Liver (tissue), 8 donors: ENCODE measurements at regions not wholly inside any gene's neighbourhood (a gene's known extent, or its start where the extent isn't known, plus 50 kb on each side); places are given as distances from the start of the nearest gene placed in this dataset.
A peak's percentile ranks its signal among the peaks of the same experiment; 100 is the strongest.

Source experiments
- DNase-seq: peaks from one replicate; pipeline ENCODE4 v3.0.0-alpha.2; 2017; ENCODE audit warnings: low spot score
- H3K27ac ChIP-seq, 2 donors: one replicate each; pipeline ENCODE4 v1.7.0; 2013; ENCODE audit warnings: inconsistent platforms in 2 of 2, low read length in 2 of 2, control low read depth in 1 of 2, low read depth in 1 of 2, mild to moderate bottlenecking in 1 of 2
- H3K27me3 ChIP-seq, 4 donors: one replicate each; pipeline versions ENCODE4 v1.6.1 to v1.7.0; 2013; ENCODE audit warnings: low read length in 3 of 4, inconsistent platforms in 1 of 4, mild to moderate bottlenecking in 1 of 4, moderate library complexity in 1 of 4; ENCODE audit not compliant: control insufficient read depth in 4 of 4, insufficient read depth in 4 of 4
- H3K36me3 ChIP-seq, 4 donors: one replicate each; pipeline versions ENCODE4 v1.6.1 to v1.7.0; 2013; ENCODE audit warnings: low read length in 3 of 4, mild to moderate bottlenecking in 3 of 4, low read depth in 1 of 4, moderate library complexity in 1 of 4; ENCODE audit not compliant: control insufficient read depth in 4 of 4, insufficient read depth in 3 of 4
- H3K4me1 ChIP-seq, 4 donors: one replicate each; pipeline versions ENCODE4 v1.6.1 to v1.7.0; 2013; ENCODE audit warnings: low read length in 3 of 4, mild to moderate bottlenecking in 3 of 4, moderate library complexity in 1 of 4; ENCODE audit not compliant: control insufficient read depth in 4 of 4, insufficient read depth in 4 of 4
- H3K4me3 ChIP-seq, 3 donors: one replicate each; pipeline versions ENCODE4 v1.6.1 to v1.7.0; 2013; ENCODE audit warnings: low read length in 3 of 3, control low read depth in 1 of 3, low read depth in 1 of 3, mild to moderate bottlenecking in 1 of 3
- H3K9ac ChIP-seq, 2 donors: one replicate each; pipeline ENCODE4 v1.7.0; 2013; ENCODE audit warnings: low read length in 2 of 2, mild to moderate bottlenecking in 2 of 2, moderate library complexity in 2 of 2, control low read depth in 1 of 2, low read depth in 1 of 2
- H3K9me3 ChIP-seq, 4 donors: one replicate each; pipeline versions ENCODE4 v1.6.1 to v1.7.0; 2013; ENCODE audit warnings: low read length in 3 of 4; ENCODE audit not compliant: control insufficient read depth in 4 of 4
- CTCF ChIP-seq: fragments of 150-350 bp; IDR thresholded peaks from 2 replicates; pipeline ENCODE4 v1.5.1; 2017; ENCODE audit warnings: improper control_type of control experiment, low read depth, low read length; ENCODE audit not compliant: missing input control
- EGR1 ChIP-seq, 2 donors: IDR thresholded peaks; 2 replicates each; pipeline ENCODE4 v1.6.1; 2016 to 2018; ENCODE audit warnings: antibody characterized with exemption in 2 of 2, low read depth in 2 of 2
- FOXA2 ChIP-seq: IDR thresholded peaks from 2 replicates; pipeline ENCODE4 v1.6.1; 2016; ENCODE audit warnings: antibody characterized with exemption
- GABPA ChIP-seq, 2 donors: IDR thresholded peaks in 1 of 2; conservative IDR thresholded peaks in 1 of 2; 2 replicates each; pipeline ENCODE4 v1.6.1; 2016; ENCODE audit warnings: antibody characterized with exemption in 2 of 2, mild to moderate bottlenecking in 1 of 2, moderate library complexity in 1 of 2
- HNF4A ChIP-seq, 2 donors: conservative IDR thresholded peaks; 2 replicates each; pipeline ENCODE4 v1.6.1; 2016; ENCODE audit warnings: antibody characterized with exemption in 2 of 2, mild to moderate bottlenecking in 2 of 2
- JUND ChIP-seq, 2 donors: IDR thresholded peaks; 2 replicates each; pipeline ENCODE4 v1.6.1; 2016; ENCODE audit warnings: antibody characterized with exemption in 2 of 2
- NR2F2 ChIP-seq: IDR thresholded peaks from 2 replicates; pipeline ENCODE4 v1.6.1; 2016; ENCODE audit warnings: antibody characterized with exemption
- RAD21 ChIP-seq, 2 donors: IDR thresholded peaks; 2 replicates each; pipeline ENCODE4 v1.6.1; 2016; ENCODE audit warnings: antibody characterized with exemption in 2 of 2, mild to moderate bottlenecking in 2 of 2
- REST ChIP-seq: IDR thresholded peaks from 2 replicates; pipeline ENCODE4 v1.6.1; 2016; ENCODE audit warnings: antibody characterized with exemption, mild to moderate bottlenecking
- RXRA ChIP-seq, 2 donors: IDR thresholded peaks; 2 replicates each; pipeline ENCODE4 v1.6.1; 2017 to 2018; ENCODE audit warnings: antibody characterized with exemption in 2 of 2, mild to moderate bottlenecking in 1 of 2
- TAF1 ChIP-seq: conservative IDR thresholded peaks from 2 replicates; pipeline ENCODE4 v1.6.1; 2016; ENCODE audit warnings: antibody characterized with exemption, mild to moderate bottlenecking
- YY1 ChIP-seq: IDR thresholded peaks from 2 replicates; pipeline ENCODE4 v1.6.1; 2016; ENCODE audit warnings: antibody characterized with exemption, mild to moderate bottlenecking
- WGBS: extraction: QIAGEN DNeasy Blood & Tissue Kit; methylation state at CpG from one replicate; pipeline ENCODE4 v1.1.7; 2013; 5-methylcytosine and 5-hydroxymethylcytosine counted together
- TF ChIP-seq, protein P1 (sequence below): IDR thresholded peaks from 2 replicates; pipeline ENCODE4 v1.6.1; 2016; ENCODE audit warnings: antibody characterized with exemption
- donor health status: healthy.
- donor health status: healthy.
- donor health status: healthy.
- donor health status: healthy.
- donor health status: healthy.

- Histone ChIP-seq H3K9ac (no peak overlapping the region), H3K4me1 (peaks cover 0 to 11% (median 0%) of the 10 kb centered on the region in 4 donors), H3K27ac (peak overlapping the region in 1 of 2 donors; percentile 69), H3K27me3 (no peaks in the 10 kb centered on the region), H3K9me3 (no peaks in the 10 kb centered on the region), H3K4me3 (no peak overlapping the region), H3K36me3 (no peaks in the 10 kb centered on the region)
- WGBS, result 92% methylated on average over 6 of the region's 6 CpGs
- no peak for TF ChIP-seq RXRA (IDR thresholded peaks at IDR 0.05)
- TF ChIP-seq HNF4A (conservative IDR thresholded peaks at IDR 0.05), result no peak
- TF ChIP-seq GABPA (IDR thresholded peaks at IDR 0.05 in 1 of 2, conservative IDR thresholded peaks at IDR 0.05 in 1 of 2), result no peak
- no peak for TF ChIP-seq TAF1
- TF ChIP-seq, protein P1, sequence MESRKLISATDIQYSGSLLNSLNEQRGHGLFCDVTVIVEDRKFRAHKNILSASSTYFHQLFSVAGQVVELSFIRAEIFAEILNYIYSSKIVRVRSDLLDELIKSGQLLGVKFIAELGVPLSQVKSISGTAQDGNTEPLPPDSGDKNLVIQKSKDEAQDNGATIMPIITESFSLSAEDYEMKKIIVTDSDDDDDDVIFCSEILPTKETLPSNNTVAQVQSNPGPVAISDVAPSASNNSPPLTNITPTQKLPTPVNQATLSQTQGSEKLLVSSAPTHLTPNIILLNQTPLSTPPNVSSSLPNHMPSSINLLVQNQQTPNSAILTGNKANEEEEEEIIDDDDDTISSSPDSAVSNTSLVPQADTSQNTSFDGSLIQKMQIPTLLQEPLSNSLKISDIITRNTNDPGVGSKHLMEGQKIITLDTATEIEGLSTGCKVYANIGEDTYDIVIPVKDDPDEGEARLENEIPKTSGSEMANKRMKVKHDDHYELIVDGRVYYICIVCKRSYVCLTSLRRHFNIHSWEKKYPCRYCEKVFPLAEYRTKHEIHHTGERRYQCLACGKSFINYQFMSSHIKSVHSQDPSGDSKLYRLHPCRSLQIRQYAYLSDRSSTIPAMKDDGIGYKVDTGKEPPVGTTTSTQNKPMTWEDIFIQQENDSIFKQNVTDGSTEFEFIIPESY, result no peak
- DNase-seq, result no peak
These were observed 111.5 kb upstream of the MEF2A start for GRCh38 chr15:99454107-99454809.

- Histone ChIP-seq H3K27me3 (no peaks in the 10 kb centered on the region), H3K36me3 (no peaks in the 10 kb centered on the region), H3K9me3 (no peaks in the 10 kb centered on the region), H3K27ac (peak overlapping the region; percentile 55 to 69), H3K9ac (no peak overlapping the region), H3K4me3 (no peak overlapping the region), H3K4me1 (peaks cover 0 to 11% (median 0%) of the 10 kb centered on the region in 4 donors)
- no peak for DNase-seq
- WGBS, result 76% methylated on average over 19 of the region's 19 CpGs
- peak; percentile 23 to 27 for TF ChIP-seq RAD21 (IDR thresholded peaks at IDR 0.05)
- no peak for TF ChIP-seq REST
- no peak for TF ChIP-seq FOXA2
- peak; percentile 6 for TF ChIP-seq CTCF
- peak; percentile 17 to 23 for TF ChIP-seq JUND (IDR thresholded peaks at IDR 0.05)
- no peak for TF ChIP-seq YY1
- TF ChIP-seq GABPA (IDR thresholded peaks at IDR 0.05 in 1 of 2, conservative IDR thresholded peaks at IDR 0.05 in 1 of 2), result no peak
- TF ChIP-seq NR2F2, result peak; percentile 73
- TF ChIP-seq, protein P1, result no peak
- TF ChIP-seq EGR1 (IDR thresholded peaks at IDR 0.05; ENCODE audit: low read depth in 2 of 2), result no peak
These were observed 110.6 kb upstream of the MEF2A start for GRCh38 chr15:99454941-99455788.
